Ovary (tissue), 3 donors: ENCODE measurements at regions not wholly inside any gene's neighbourhood (a gene's known extent, or its start where the extent isn't known, plus 50 kb on each side); places are given as distances from the start of the nearest gene placed in this dataset.

Experiments
- EP300 ChIP-seq: sonication (generic); formaldehyde crosslinking; IDR thresholded peaks from one replicate; pipeline ENCODE4 v1.6.1; 2017; ENCODE audit warnings: antibody characterized with exemption
- POLR2A ChIP-seq: fragments of 450-650 bp; IDR thresholded peaks from one replicate; pipeline ENCODE4 v1.6.1; 2017; ENCODE audit warnings: antibody characterized with exemption, mild to moderate bottlenecking, moderate library complexity
- TF ChIP-seq, protein P1 (sequence below), 3 donors: fragments of 450-650 bp in 2 of 3; fragments of 200-600 bp in 1 of 3; IDR thresholded peaks; one replicate each; pipeline versions ENCODE4 v1.5.1 to v1.8.0; 2016 to 2022; ENCODE audit warnings: antibody characterized with exemption in 3 of 3, mild to moderate bottlenecking in 1 of 3
- donor health status: DM: no; HTN: no; CAD: no.

DNA sequence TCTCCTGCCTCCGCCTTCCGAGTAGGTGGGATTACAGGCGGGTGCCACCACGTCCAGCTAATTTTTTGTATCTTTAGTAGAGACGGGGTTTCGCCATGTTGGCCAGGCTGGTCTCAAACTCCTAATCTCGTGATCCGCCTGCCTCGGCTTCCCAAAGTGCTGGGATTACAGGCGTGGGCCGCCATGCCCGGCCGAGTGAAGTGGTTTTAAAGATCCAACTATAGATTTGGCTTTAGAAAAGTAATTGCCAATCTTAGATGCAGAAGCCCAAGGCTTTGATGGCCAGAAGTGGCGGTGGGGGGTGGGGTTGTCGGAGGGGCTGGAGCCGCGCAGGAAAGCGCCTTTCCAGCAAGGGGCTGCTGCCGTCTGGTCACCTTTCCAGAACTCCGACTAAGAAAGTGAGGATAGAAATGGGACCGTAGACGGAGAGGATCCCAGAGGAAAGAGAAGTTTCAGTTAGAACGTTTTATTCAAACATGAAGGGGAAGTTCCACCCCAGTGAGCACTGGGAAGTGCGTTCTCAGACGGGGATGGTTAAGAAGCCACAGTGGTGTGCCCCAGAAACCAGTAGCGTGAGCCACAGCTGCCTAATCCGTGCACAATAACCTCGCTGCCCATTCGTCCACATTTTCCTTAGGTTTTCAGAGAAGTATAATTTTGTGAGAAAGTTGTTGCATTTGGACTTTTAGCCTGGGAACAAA is 69.7 kb downstream of the DLL1 start:
- TF ChIP-seq EP300 (no peak), POLR2A (no peak)
- TF ChIP-seq, protein P1, sequence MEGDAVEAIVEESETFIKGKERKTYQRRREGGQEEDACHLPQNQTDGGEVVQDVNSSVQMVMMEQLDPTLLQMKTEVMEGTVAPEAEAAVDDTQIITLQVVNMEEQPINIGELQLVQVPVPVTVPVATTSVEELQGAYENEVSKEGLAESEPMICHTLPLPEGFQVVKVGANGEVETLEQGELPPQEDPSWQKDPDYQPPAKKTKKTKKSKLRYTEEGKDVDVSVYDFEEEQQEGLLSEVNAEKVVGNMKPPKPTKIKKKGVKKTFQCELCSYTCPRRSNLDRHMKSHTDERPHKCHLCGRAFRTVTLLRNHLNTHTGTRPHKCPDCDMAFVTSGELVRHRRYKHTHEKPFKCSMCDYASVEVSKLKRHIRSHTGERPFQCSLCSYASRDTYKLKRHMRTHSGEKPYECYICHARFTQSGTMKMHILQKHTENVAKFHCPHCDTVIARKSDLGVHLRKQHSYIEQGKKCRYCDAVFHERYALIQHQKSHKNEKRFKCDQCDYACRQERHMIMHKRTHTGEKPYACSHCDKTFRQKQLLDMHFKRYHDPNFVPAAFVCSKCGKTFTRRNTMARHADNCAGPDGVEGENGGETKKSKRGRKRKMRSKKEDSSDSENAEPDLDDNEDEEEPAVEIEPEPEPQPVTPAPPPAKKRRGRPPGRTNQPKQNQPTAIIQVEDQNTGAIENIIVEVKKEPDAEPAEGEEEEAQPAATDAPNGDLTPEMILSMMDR (IDR thresholded peaks at IDR 0.05), result no peak
